ENCODE measurements at regions not wholly inside any gene's neighbourhood (a gene's known extent, or its start where the extent isn't known, plus 50 kb on each side); places are given as distances from the start of the nearest gene placed in this dataset.

GRCh38 chr10:43793704-43794103 lies 145.0 kb upstream of the ZNF32 start:
- no peaks in the 10 kb centered on the region for H3K4me1 Mint-ChIP-seq (ENCODE audit: low read depth)
- no peaks in the 10 kb centered on the region for H3K36me3 Mint-ChIP-seq

GRCh38 chr10:43790147-43790546 lies 141.5 kb upstream of the ZNF32 start:
- H3K27me3 Mint-ChIP-seq, result no peaks in the 10 kb centered on the region
- no peak overlapping the region for H3K27ac Mint-ChIP-seq
- no peaks in the 10 kb centered on the region for H3K9me3 Mint-ChIP-seq (ENCODE audit: low read depth)
- H3K4me1 Mint-ChIP-seq (ENCODE audit: low read depth), result no peaks in the 10 kb centered on the region
- H3K36me3 Mint-ChIP-seq, result no peaks in the 10 kb centered on the region
- no peak overlapping the region for H3K4me3 Mint-ChIP-seq

More at GRCh38 chr10:43793704-43794103, 145.0 kb upstream of the ZNF32 start:
- no peak overlapping the region for H3K4me3 Mint-ChIP-seq
- no peaks in the 10 kb centered on the region for H3K9me3 Mint-ChIP-seq (ENCODE audit: low read depth)
- peaks cover 5% of the 10 kb centered on the region for H3K27me3 Mint-ChIP-seq
- no peak overlapping the region for H3K27ac Mint-ChIP-seq

DNA sequence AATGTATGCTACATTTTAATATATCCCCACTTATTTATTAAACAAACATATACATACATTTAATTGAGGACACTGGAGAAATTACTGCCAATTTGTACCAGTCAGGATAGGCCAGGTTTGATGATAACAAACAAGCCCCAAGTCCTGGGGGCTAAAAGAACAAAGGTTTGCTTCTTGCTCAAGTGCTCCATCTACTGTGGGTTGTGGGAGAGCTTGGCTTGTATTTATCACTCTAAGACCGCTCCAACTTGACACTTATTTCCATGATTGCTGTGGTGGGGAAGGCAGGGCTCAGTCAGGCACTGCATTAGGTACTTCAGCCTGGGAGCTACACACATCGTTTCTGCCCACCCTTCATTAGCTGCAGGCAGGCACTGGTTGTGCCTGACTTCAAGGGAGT lies 136.6 kb upstream of the ZNF32 start:
- no peaks in the 10 kb centered on the region for H3K36me3 Mint-ChIP-seq
- H3K4me3 Mint-ChIP-seq, result no peak overlapping the region
- H3K4me1 Mint-ChIP-seq (ENCODE audit: low read depth), result peaks cover 22% of the 10 kb centered on the region
- H3K9me3 Mint-ChIP-seq (ENCODE audit: low read depth), result no peaks in the 10 kb centered on the region
- H3K27ac Mint-ChIP-seq, result no peak overlapping the region
- H3K27me3 Mint-ChIP-seq, result no peaks in the 10 kb centered on the region

GRCh38 chr10:43782814-43783213 lies 134.1 kb upstream of the ZNF32 start:
- H3K4me3 Mint-ChIP-seq, result no peak overlapping the region
- H3K4me1 Mint-ChIP-seq (ENCODE audit: low read depth), result peaks cover 32% of the 10 kb centered on the region
- no peaks in the 10 kb centered on the region for H3K27me3 Mint-ChIP-seq
- no peaks in the 10 kb centered on the region for H3K36me3 Mint-ChIP-seq
- H3K27ac Mint-ChIP-seq, result no peak overlapping the region
- H3K9me3 Mint-ChIP-seq (ENCODE audit: low read depth), result no peaks in the 10 kb centered on the region

GRCh38 chr10:43781480-43782361 lies 133.0 kb upstream of the ZNF32 start:
- Mint-ChIP-seq H3K27me3 (no peaks in the 10 kb centered on the region), H3K27ac (peak overlapping the region; percentile 66), H3K4me1 (ENCODE audit: low read depth) (peaks cover 32% of the 10 kb centered on the region), H3K36me3 (no peaks in the 10 kb centered on the region), H3K4me3 (peak overlapping the region; percentile 38), H3K9me3 (ENCODE audit: low read depth) (no peaks in the 10 kb centered on the region)

DNA sequence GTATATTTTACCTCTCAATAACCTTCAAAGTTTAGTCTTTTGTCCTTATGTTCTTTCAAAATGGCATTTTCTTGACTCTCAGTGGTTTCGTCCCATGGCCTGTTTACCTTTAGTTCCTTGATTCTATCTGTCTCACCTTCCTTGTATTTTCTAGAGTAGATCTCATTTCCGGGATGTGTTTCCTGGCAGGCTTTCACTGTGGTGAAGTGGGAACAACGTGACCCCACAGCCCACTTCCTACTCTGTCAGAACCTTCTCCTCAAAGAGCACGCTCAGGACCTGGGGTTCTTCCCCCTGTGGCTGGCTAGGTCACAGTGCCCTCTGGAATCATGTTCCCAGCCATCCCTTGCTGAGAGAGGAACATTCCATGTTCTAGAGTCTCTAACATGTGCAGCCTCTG lies 129.9 kb upstream of the ZNF32 start:
- H3K36me3 Mint-ChIP-seq, result no peaks in the 10 kb centered on the region
- H3K27me3 Mint-ChIP-seq, result peaks cover 2% of the 10 kb centered on the region
- peaks cover 31% of the 10 kb centered on the region for H3K4me1 Mint-ChIP-seq (ENCODE audit: low read depth)
- H3K9me3 Mint-ChIP-seq (ENCODE audit: low read depth), result no peaks in the 10 kb centered on the region
- peak overlapping the region; percentile 19 for H3K27ac Mint-ChIP-seq
- H3K4me3 Mint-ChIP-seq, result peak overlapping the region; percentile 53

DNA sequence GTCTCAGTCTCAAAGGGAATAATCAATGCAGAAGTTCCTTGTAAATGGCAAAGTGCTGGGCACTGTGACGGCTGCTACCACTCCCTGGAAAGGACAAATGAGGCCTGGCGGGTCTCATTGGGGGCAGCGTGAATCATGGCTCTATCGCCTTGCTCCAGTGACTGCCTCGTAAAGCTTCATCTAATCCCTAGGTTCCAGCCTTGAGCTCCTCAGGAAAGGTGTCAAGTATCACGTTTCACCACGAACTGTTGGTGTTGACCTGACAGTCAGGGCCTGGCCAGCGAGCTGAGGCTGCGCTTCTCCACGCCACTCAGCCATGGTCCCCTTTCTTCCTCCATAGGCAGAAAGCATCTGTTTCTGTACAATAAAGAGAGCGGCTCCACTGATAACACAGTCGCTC lies 126.7 kb upstream of the ZNF32 start:
- Mint-ChIP-seq H3K36me3 (no peaks in the 10 kb centered on the region), H3K4me1 (ENCODE audit: low read depth) (peaks cover 10% of the 10 kb centered on the region), H3K9me3 (ENCODE audit: low read depth) (peaks cover 7% of the 10 kb centered on the region), H3K4me3 (no peak overlapping the region), H3K27me3 (peaks cover 2% of the 10 kb centered on the region), H3K27ac (no peak overlapping the region)

GRCh38 chr10:43774234-43774769 lies 125.6 kb upstream of the ZNF32 start:
- Mint-ChIP-seq H3K4me3 (no peak overlapping the region), H3K27ac (no peak overlapping the region), H3K4me1 (ENCODE audit: low read depth) (peaks cover 10% of the 10 kb centered on the region)

GRCh38 chr10:43773736-43774135 lies 125.1 kb upstream of the ZNF32 start:
- peaks cover 2% of the 10 kb centered on the region for H3K27me3 Mint-ChIP-seq
- peaks cover 9% of the 10 kb centered on the region for H3K9me3 Mint-ChIP-seq (ENCODE audit: low read depth)
- peaks cover 5% of the 10 kb centered on the region for H3K4me1 Mint-ChIP-seq (ENCODE audit: low read depth)
- no peak overlapping the region for H3K4me3 Mint-ChIP-seq
- no peak overlapping the region for H3K27ac Mint-ChIP-seq
- no peaks in the 10 kb centered on the region for H3K36me3 Mint-ChIP-seq

More at GRCh38 chr10:43774234-43774769, 125.6 kb upstream of the ZNF32 start:
- Mint-ChIP-seq H3K9me3 (ENCODE audit: low read depth) (peaks cover 7% of the 10 kb centered on the region), H3K27me3 (peaks cover 2% of the 10 kb centered on the region), H3K36me3 (no peaks in the 10 kb centered on the region)

GRCh38 chr10:43772171-43772570 lies 123.5 kb upstream of the ZNF32 start:
- Mint-ChIP-seq H3K4me3 (no peak overlapping the region), H3K4me1 (ENCODE audit: low read depth) (no peaks in the 10 kb centered on the region), H3K27ac (no peak overlapping the region), H3K9me3 (ENCODE audit: low read depth) (peaks cover 20% of the 10 kb centered on the region), H3K36me3 (peaks cover 4% of the 10 kb centered on the region), H3K27me3 (peaks cover 2% of the 10 kb centered on the region)

- H3K4me1 Mint-ChIP-seq (ENCODE audit: low read depth), result no peaks in the 10 kb centered on the region
- H3K9me3 Mint-ChIP-seq (ENCODE audit: low read depth), result peaks cover 25% of the 10 kb centered on the region
- no peak overlapping the region for H3K4me3 Mint-ChIP-seq
- H3K36me3 Mint-ChIP-seq, result peaks cover 7% of the 10 kb centered on the region
- H3K27ac Mint-ChIP-seq, result no peak overlapping the region
- peaks cover 3% of the 10 kb centered on the region for H3K27me3 Mint-ChIP-seq
Measured at GRCh38 chr10:43771675-43772074, 123.0 kb upstream of the ZNF32 start.

- no peak overlapping the region for H3K4me3 Mint-ChIP-seq
- peaks cover 1% of the 10 kb centered on the region for H3K27me3 Mint-ChIP-seq
- H3K9me3 Mint-ChIP-seq (ENCODE audit: low read depth), result peaks cover 21% of the 10 kb centered on the region
- peaks cover 8% of the 10 kb centered on the region for H3K36me3 Mint-ChIP-seq
- H3K4me1 Mint-ChIP-seq (ENCODE audit: low read depth), result no peaks in the 10 kb centered on the region
- no peak overlapping the region for H3K27ac Mint-ChIP-seq
Measured at GRCh38 chr10:43765516-43765915, 116.8 kb upstream of the ZNF32 start.

DNA sequence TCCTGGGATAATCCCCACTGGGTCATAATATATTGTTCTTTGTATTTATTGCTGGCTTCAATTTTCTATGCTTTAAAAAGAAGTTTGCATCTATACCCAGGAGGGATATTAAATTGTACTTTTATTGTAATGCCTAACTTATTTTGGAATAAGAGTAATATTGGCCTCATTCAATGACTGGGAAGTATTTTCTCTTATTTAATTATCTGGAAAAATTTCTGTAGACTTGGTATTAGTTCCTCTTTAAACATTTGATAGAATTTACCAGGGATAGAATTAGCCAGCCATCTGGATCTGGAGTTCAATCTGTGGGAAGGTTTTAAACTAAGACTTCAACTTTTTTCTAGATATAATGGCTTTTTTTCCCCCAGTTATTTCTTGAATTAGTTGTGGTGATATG lies 115.2 kb upstream of the ZNF32 start:
- Mint-ChIP-seq H3K27me3 (peaks cover 1% of the 10 kb centered on the region), H3K9me3 (ENCODE audit: low read depth) (peaks cover 19% of the 10 kb centered on the region), H3K36me3 (peaks cover 8% of the 10 kb centered on the region), H3K4me3 (no peak overlapping the region), H3K27ac (no peak overlapping the region), H3K4me1 (ENCODE audit: low read depth) (no peaks in the 10 kb centered on the region)

DNA sequence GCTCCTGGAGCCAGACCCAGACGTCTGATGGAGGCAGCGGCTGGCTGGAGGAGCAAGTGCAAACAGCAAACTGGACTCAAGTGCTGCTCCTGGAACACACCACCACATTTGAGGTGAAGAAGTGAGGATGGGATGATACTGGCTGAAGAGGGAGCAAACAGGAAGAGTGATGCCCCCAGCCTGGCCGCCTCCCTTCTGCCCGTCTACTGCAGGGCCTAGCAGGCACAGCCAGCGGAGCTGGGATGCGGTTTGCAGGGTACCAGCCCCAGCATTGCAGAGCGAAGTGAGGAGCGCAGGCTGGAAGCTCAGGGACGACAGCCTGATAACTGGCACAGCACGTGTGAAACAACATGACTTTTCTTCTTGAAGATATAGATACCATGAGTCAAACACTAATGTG lies 111.8 kb upstream of the ZNF32 start:
- no peaks in the 10 kb centered on the region for H3K9me3 Mint-ChIP-seq (ENCODE audit: low read depth)
- H3K27me3 Mint-ChIP-seq, result no peaks in the 10 kb centered on the region
- H3K27ac Mint-ChIP-seq, result no peak overlapping the region
- H3K4me1 Mint-ChIP-seq (ENCODE audit: low read depth), result no peaks in the 10 kb centered on the region
- H3K4me3 Mint-ChIP-seq, result no peak overlapping the region
- no peaks in the 10 kb centered on the region for H3K36me3 Mint-ChIP-seq

- H3K36me3 Mint-ChIP-seq, result no peaks in the 10 kb centered on the region
- no peak overlapping the region for H3K4me3 Mint-ChIP-seq
- H3K9me3 Mint-ChIP-seq (ENCODE audit: low read depth), result no peaks in the 10 kb centered on the region
- H3K27me3 Mint-ChIP-seq, result no peaks in the 10 kb centered on the region
- H3K27ac Mint-ChIP-seq, result no peak overlapping the region
- no peaks in the 10 kb centered on the region for H3K4me1 Mint-ChIP-seq (ENCODE audit: low read depth)
Measured at GRCh38 chr10:43759216-43759615, 110.5 kb upstream of the ZNF32 start.

- H3K4me3 Mint-ChIP-seq, result no peak overlapping the region
- no peaks in the 10 kb centered on the region for H3K27me3 Mint-ChIP-seq
- no peaks in the 10 kb centered on the region for H3K9me3 Mint-ChIP-seq (ENCODE audit: low read depth)
- H3K36me3 Mint-ChIP-seq, result no peaks in the 10 kb centered on the region
- no peak overlapping the region for H3K27ac Mint-ChIP-seq
- no peaks in the 10 kb centered on the region for H3K4me1 Mint-ChIP-seq (ENCODE audit: low read depth)
Measured at GRCh38 chr10:43756341-43756740, 107.7 kb upstream of the ZNF32 start.

Data from activated naive CD8-positive, alpha-beta T cell (primary cell).